ENCODE measurements at regions not wholly inside any gene's neighbourhood (a gene's known extent, or its start where the extent isn't known, plus 50 kb on each side); places are given as distances from the start of the nearest gene placed in this dataset.

- DNase-seq, result no peak
Measured at GRCh38 chr13:63107179-63107943, 1691.7 kb upstream of the PCDH20 start.

- no peak for DNase-seq
Measured at GRCh38 chr13:63094717-63095116, 1679.1 kb upstream of the PCDH20 start.

- DNase-seq, result no peak
Measured at GRCh38 chr13:63093907-63094469, 1678.3 kb upstream of the PCDH20 start.

GRCh38 chr13:63092456-63092855, 1676.8 kb upstream of the PCDH20 start:
- no peak for DNase-seq

GRCh38 chr13:63090524-63090923, 1674.9 kb upstream of the PCDH20 start:
- no peak for DNase-seq

GRCh38 chr13:63088226-63088625, 1672.6 kb upstream of the PCDH20 start:
- DNase-seq, result no peak

- DNase-seq, result no peak
Measured at GRCh38 chr13:63086286-63086685, 1670.6 kb upstream of the PCDH20 start.

- no peak for DNase-seq
Measured at GRCh38 chr13:63085851-63086250, 1670.2 kb upstream of the PCDH20 start.

GRCh38 chr13:63081400-63082014, 1665.9 kb upstream of the PCDH20 start:
- no peak for DNase-seq

GRCh38 chr13:63075126-63075525, 1659.5 kb upstream of the PCDH20 start:
- no peak for DNase-seq

- DNase-seq, result no peak
Measured at GRCh38 chr13:63050287-63050686, 1634.6 kb upstream of the PCDH20 start.

GRCh38 chr13:63048653-63049052, 1633.0 kb upstream of the PCDH20 start:
- DNase-seq, result no peak

GRCh38 chr13:63044589-63045313, 1629.1 kb upstream of the PCDH20 start:
- peak; percentile 15 for DNase-seq

- no peak for DNase-seq
Measured at GRCh38 chr13:63042686-63043085, 1627.0 kb upstream of the PCDH20 start.

- DNase-seq, result no peak
Measured at GRCh38 chr13:63041640-63042414, 1626.2 kb upstream of the PCDH20 start.

- no peak for DNase-seq
Measured at GRCh38 chr13:63026285-63026797, 1610.7 kb upstream of the PCDH20 start.

GRCh38 chr13:63025741-63026140, 1610.1 kb upstream of the PCDH20 start:
- no peak for DNase-seq

- DNase-seq, result no peak
Measured at GRCh38 chr13:63024458-63024857, 1608.8 kb upstream of the PCDH20 start.

GRCh38 chr13:63011996-63012395, 1596.3 kb upstream of the PCDH20 start:
- DNase-seq, result no peak

- DNase-seq, result no peak
Measured at GRCh38 chr13:63010072-63010658, 1594.5 kb upstream of the PCDH20 start.

GRCh38 chr13:63005625-63006024, 1590.0 kb upstream of the PCDH20 start:
- DNase-seq, result no peak

- no peak for DNase-seq
Measured at GRCh38 chr13:62997696-62998095, 1582.0 kb upstream of the PCDH20 start.

Data from NCI-H2107 (cell line).